ENCODE measurements at regions not wholly inside any gene's neighbourhood (a gene's known extent, or its start where the extent isn't known, plus 50 kb on each side); places are given as distances from the start of the nearest gene placed in this dataset.

DNA sequence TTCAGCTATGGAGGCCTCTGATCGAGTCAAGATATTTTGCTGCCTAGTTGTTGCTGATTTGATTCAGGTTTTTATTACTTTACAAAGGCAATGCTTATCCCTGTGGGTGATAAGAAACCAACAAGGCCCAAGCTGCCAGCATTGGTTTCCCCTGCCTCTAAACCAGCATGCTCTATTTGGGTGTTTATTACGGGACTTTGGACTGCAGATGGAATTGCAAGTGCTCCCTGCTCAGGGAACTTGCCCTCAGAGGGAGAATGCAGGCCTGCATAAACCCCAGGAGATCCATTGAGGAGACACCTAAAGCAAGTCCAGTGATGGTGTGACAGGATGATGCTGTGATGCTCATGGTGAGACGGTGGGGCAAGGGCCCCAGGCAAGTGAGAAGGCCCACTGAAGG, 172.1 kb downstream of the VAPA start:
- no peak for DNase-seq (ENCODE audit: low read depth)
- no peak for TF ChIP-seq CTCF (conservative IDR thresholded peaks at IDR 0.05; ENCODE audit: control insufficient read depth, insufficient read depth, low read depth, low read length)
- H3K4me3 ChIP-seq (ENCODE audit: control insufficient read depth, low read depth, low read length): no peak overlapping the region

- H3K4me3 ChIP-seq (ENCODE audit: control insufficient read depth, low read depth, low read length): no peak overlapping the region
- no peak for TF ChIP-seq CTCF (conservative IDR thresholded peaks at IDR 0.05; ENCODE audit: control insufficient read depth, insufficient read depth, low read depth, low read length)
- DNase-seq (ENCODE audit: low read depth): no peak
Observed at GRCh38 chr18:10086458-10087210, 172.8 kb downstream of the VAPA start.

- DNase-seq (ENCODE audit: low read depth): no peak
- no peak for TF ChIP-seq CTCF (conservative IDR thresholded peaks at IDR 0.05; ENCODE audit: control insufficient read depth, insufficient read depth, low read depth, low read length)
- no peak overlapping the region for H3K4me3 ChIP-seq (ENCODE audit: control insufficient read depth, low read depth, low read length)
Observed at GRCh38 chr18:10088734-10089133, 174.9 kb downstream of the VAPA start.

GRCh38 chr18:10089881-10090280, 176.1 kb downstream of the VAPA start:
- no peak overlapping the region for H3K4me3 ChIP-seq (ENCODE audit: control insufficient read depth, low read depth, low read length)
- DNase-seq (ENCODE audit: low read depth): no peak
- TF ChIP-seq CTCF (conservative IDR thresholded peaks at IDR 0.05; ENCODE audit: control insufficient read depth, insufficient read depth, low read depth, low read length): no peak

- TF ChIP-seq CTCF (conservative IDR thresholded peaks at IDR 0.05; ENCODE audit: control insufficient read depth, insufficient read depth, low read depth, low read length): no peak
- DNase-seq (ENCODE audit: low read depth): no peak
- H3K4me3 ChIP-seq (ENCODE audit: control insufficient read depth, low read depth, low read length): no peak overlapping the region
Observed at GRCh38 chr18:10090668-10091067, 176.9 kb downstream of the VAPA start.

GRCh38 chr18:10093445-10093844, 179.6 kb downstream of the VAPA start:
- no peak overlapping the region for H3K4me3 ChIP-seq (ENCODE audit: control insufficient read depth, low read depth, low read length)
- no peak for TF ChIP-seq CTCF (conservative IDR thresholded peaks at IDR 0.05; ENCODE audit: control insufficient read depth, insufficient read depth, low read depth, low read length)
- no peak for DNase-seq (ENCODE audit: low read depth)
